ENCODE measurements at regions not wholly inside any gene's neighbourhood (a gene's known extent, or its start where the extent isn't known, plus 50 kb on each side); places are given as distances from the start of the nearest gene placed in this dataset.

GRCh38 chr12:58186914-58187313 lies 245.5 kb downstream of the ATP23 start:
- TF ChIP-seq CTCF (conservative IDR thresholded peaks at IDR 0.05; ENCODE audit: low read depth), result no peak
- no peak overlapping the region for H3K27ac ChIP-seq
- CTCF ChIA-PET, result interaction anchor here (0.7 kb wide), 1 partner anchor 179 kb away, joined by 3 read pairs; no protein-coding TSS in a partner anchor
- no peak for DNase-seq (ENCODE audit: low spot score)
- POLR2A ChIA-PET (ENCODE audit: low non-redundant PET), result no interaction called here

- CTCF ChIA-PET, result no interaction called here
- no peak overlapping the region for H3K27ac ChIP-seq
- POLR2A ChIA-PET (ENCODE audit: low non-redundant PET), result no interaction called here
- no peak for DNase-seq (ENCODE audit: low spot score)
- TF ChIP-seq CTCF (conservative IDR thresholded peaks at IDR 0.05; ENCODE audit: low read depth), result no peak
Measured at GRCh38 chr12:58189030-58189429, 247.7 kb downstream of the ATP23 start.

GRCh38 chr12:58189893-58190292 lies 248.5 kb downstream of the ATP23 start:
- POLR2A ChIA-PET (ENCODE audit: low non-redundant PET), result no interaction called here
- CTCF ChIA-PET, result no interaction called here
- TF ChIP-seq CTCF (conservative IDR thresholded peaks at IDR 0.05; ENCODE audit: low read depth), result no peak
- H3K27ac ChIP-seq, result no peak overlapping the region
- DNase-seq (ENCODE audit: low spot score), result no peak

GRCh38 chr12:58190618-58191017 lies 249.3 kb downstream of the ATP23 start:
- no peak for TF ChIP-seq CTCF (conservative IDR thresholded peaks at IDR 0.05; ENCODE audit: low read depth)
- no peak for DNase-seq (ENCODE audit: low spot score)
- ChIA-PET CTCF (no interaction called here), POLR2A (ENCODE audit: low non-redundant PET) (no interaction called here)
- H3K27ac ChIP-seq, result no peak overlapping the region

GRCh38 chr12:58196971-58197370 lies 255.6 kb downstream of the ATP23 start:
- CTCF ChIA-PET, result no interaction called here
- POLR2A ChIA-PET (ENCODE audit: low non-redundant PET), result no interaction called here
- DNase-seq (ENCODE audit: low spot score), result no peak
- H3K27ac ChIP-seq, result no peak overlapping the region
- no peak for TF ChIP-seq CTCF (conservative IDR thresholded peaks at IDR 0.05; ENCODE audit: low read depth)

- TF ChIP-seq CTCF (conservative IDR thresholded peaks at IDR 0.05; ENCODE audit: low read depth), result no peak
- H3K27ac ChIP-seq, result no peak overlapping the region
- POLR2A ChIA-PET (ENCODE audit: low non-redundant PET), result no interaction called here
- DNase-seq (ENCODE audit: low spot score), result no peak
- CTCF ChIA-PET, result no interaction called here
Measured at GRCh38 chr12:58202933-58203718, 261.8 kb downstream of the ATP23 start.

All from RWPE1 (cell line).